ENCODE measurements at regions not wholly inside any gene's neighbourhood (a gene's known extent, or its start where the extent isn't known, plus 50 kb on each side); places are given as distances from the start of the nearest gene placed in this dataset.

GRCh38 chr12:92528586-92528985 lies 174.2 kb upstream of the PLEKHG7 start:
- no peak for DNase-seq

- DNase-seq = no peak
Measured at GRCh38 chr12:92528097-92528496, 174.7 kb upstream of the PLEKHG7 start.

- no peak for DNase-seq
Measured at GRCh38 chr12:92524489-92524888, 178.3 kb upstream of the PLEKHG7 start.

GRCh38 chr12:92520511-92520910 lies 182.3 kb upstream of the PLEKHG7 start:
- no peak for DNase-seq

GRCh38 chr12:92519284-92519683 lies 183.5 kb upstream of the PLEKHG7 start:
- DNase-seq = no peak

GRCh38 chr12:92518071-92518470 lies 184.7 kb upstream of the PLEKHG7 start:
- no peak for DNase-seq

GRCh38 chr12:92516277-92516600 lies 186.6 kb upstream of the PLEKHG7 start:
- no peak for DNase-seq

GRCh38 chr12:92513231-92513730 lies 189.5 kb upstream of the PLEKHG7 start:
- DNase-seq = no peak

- no peak for DNase-seq
Measured at GRCh38 chr12:92511786-92512185, 191.0 kb upstream of the PLEKHG7 start.

- no peak for DNase-seq
Measured at GRCh38 chr12:92509156-92509738, 193.5 kb upstream of the PLEKHG7 start.

GRCh38 chr12:92506891-92507290 lies 195.9 kb upstream of the PLEKHG7 start:
- no peak for DNase-seq

GRCh38 chr12:92506460-92506859 lies 196.3 kb upstream of the PLEKHG7 start:
- no peak for DNase-seq

GRCh38 chr12:92505254-92506231 lies 197.2 kb upstream of the PLEKHG7 start:
- no peak for DNase-seq

GRCh38 chr12:92504594-92504981 lies 198.2 kb upstream of the PLEKHG7 start:
- DNase-seq = no peak

- DNase-seq = no peak
Measured at GRCh38 chr12:92503971-92504593, 198.7 kb upstream of the PLEKHG7 start.

- DNase-seq = no peak
Measured at GRCh38 chr12:92503029-92503931, 199.5 kb upstream of the PLEKHG7 start.

GRCh38 chr12:92502417-92503028 lies 200.3 kb upstream of the PLEKHG7 start:
- no peak for DNase-seq

- no peak for DNase-seq
Measured at GRCh38 chr12:92496790-92497189, 206.0 kb upstream of the PLEKHG7 start.

- no peak for DNase-seq
Measured at GRCh38 chr12:92495108-92495507, 207.7 kb upstream of the PLEKHG7 start.

- DNase-seq = no peak
Measured at GRCh38 chr12:92493816-92494215, 209.0 kb upstream of the PLEKHG7 start.

- no peak for DNase-seq
Measured at GRCh38 chr12:92492995-92493394, 209.8 kb upstream of the PLEKHG7 start.

- no peak for DNase-seq
Measured at GRCh38 chr12:92492291-92492690, 210.5 kb upstream of the PLEKHG7 start.
